Karpas-422 (cell line): ENCODE measurements at regions not wholly inside any gene's neighbourhood (a gene's known extent, or its start where the extent isn't known, plus 50 kb on each side); places are given as distances from the start of the nearest gene placed in this dataset.
A peak's percentile ranks its signal among the peaks of the same experiment; 100 is the strongest.

ENCODE experiments used
- DNase-seq: peaks from one replicate; pipeline ENCODE4 v3.0.0-alpha.2; 2015
- H2AFZ ChIP-seq: fragments of 200-600 bp; sonication (generic); 2 replicates; pipeline ENCODE4 v1.6.1; 2014; ENCODE audit warnings: antibody characterized with exemption, low read length, mixed read lengths
- H3K27ac ChIP-seq: fragments of 200-600 bp; sonication (generic); 2 replicates; pipeline ENCODE4 v1.5.1; 2014; ENCODE audit warnings: mild to moderate bottlenecking, low read length, moderate library complexity
- H3K27me3 ChIP-seq: fragments of 200-600 bp; sonication (generic); 2 replicates; pipeline ENCODE4 v1.6.1; 2014; ENCODE audit warnings: low read length, mixed read lengths
- H3K36me3 ChIP-seq: fragments of 200-600 bp; sonication (generic); 2 replicates; pipeline ENCODE4 v1.6.1; 2014; ENCODE audit warnings: low read length, mixed read lengths; ENCODE audit not compliant: insufficient read depth
- H3K4me1 ChIP-seq: fragments of 200-600 bp; sonication (generic); 2 replicates; pipeline ENCODE4 v1.6.1; 2014; ENCODE audit warnings: mild to moderate bottlenecking, low read length, mixed read lengths
- H3K4me2 ChIP-seq: fragments of 200-600 bp; sonication (generic); 2 replicates; pipeline ENCODE4 v1.6.1; 2014; ENCODE audit warnings: low read length, low read depth, mild to moderate bottlenecking; ENCODE audit not compliant: poor library complexity, severe bottlenecking
- H3K4me3 ChIP-seq: fragments of 200-600 bp; sonication (generic); 2 replicates; pipeline ENCODE4 v1.5.1; 2014; ENCODE audit warnings: mild to moderate bottlenecking, antibody characterized with exemption, low read length, mixed read lengths
- H3K79me2 ChIP-seq: fragments of 200-600 bp; sonication (generic); 2 replicates; pipeline ENCODE4 v1.6.1; 2014; ENCODE audit warnings: mild to moderate bottlenecking, low read length, mixed read lengths
- H3K9ac ChIP-seq: fragments of 200-600 bp; sonication (generic); 2 replicates; pipeline ENCODE4 v1.6.0; 2014; ENCODE audit warnings: low read length
- H3K9me2 ChIP-seq: fragments of 200-600 bp; sonication (generic), shearing (Covaris generic); replicated peaks from 2 replicates; pipeline ENCODE4 v1.6.0; 2014; ENCODE audit warnings: mild to moderate bottlenecking, low read length, moderate library complexity; ENCODE audit not compliant: insufficient read depth
- H3K9me3 ChIP-seq: fragments of 300-700, 200-600 bp; sonication (generic); 2 replicates; pipeline ENCODE4 v1.6.1; 2014; ENCODE audit warnings: low read length, mixed read lengths
- H4K20me1 ChIP-seq: fragments of 200-600 bp; sonication (generic); 2 replicates; pipeline ENCODE4 v1.6.1; 2014; ENCODE audit warnings: mild to moderate bottlenecking, antibody characterized with exemption, low read length, low read depth; ENCODE audit not compliant: insufficient read depth

DNA sequence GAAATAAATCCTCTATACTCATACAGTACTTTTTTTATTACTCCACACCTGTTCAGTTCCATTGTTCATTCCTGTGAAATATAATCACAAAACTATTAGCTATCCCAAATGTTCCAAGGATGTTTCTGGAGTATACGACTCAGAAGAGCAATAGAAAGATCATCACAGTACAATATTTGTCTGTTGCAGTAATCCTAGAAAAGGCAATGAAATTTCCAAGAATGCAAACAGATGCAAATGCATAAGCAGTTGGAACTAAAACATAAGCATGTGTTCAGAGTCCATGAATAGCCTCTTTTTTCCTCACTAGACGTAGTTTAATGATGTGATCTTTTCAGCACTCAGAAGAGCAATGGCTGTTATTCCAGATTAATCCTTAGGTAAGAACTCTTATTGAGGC, 55.2 kb downstream of the RTL3 start:
- Histone ChIP-seq H3K27ac (no peak overlapping the region), H3K79me2 (no peaks in the 10 kb centered on the region), H2AFZ (no peak overlapping the region), H3K9me3 (peaks cover 37% of the 10 kb centered on the region), H3K4me1 (peaks cover 6% of the 10 kb centered on the region), H3K9me2 (no peaks in the 10 kb centered on the region), H3K4me2 (no peak overlapping the region), H3K36me3 (no peaks in the 10 kb centered on the region), H3K27me3 (no peaks in the 10 kb centered on the region), H4K20me1 (no peaks in the 10 kb centered on the region), H3K9ac (no peak overlapping the region), H3K4me3 (no peak overlapping the region)
- no peak for DNase-seq

DNA sequence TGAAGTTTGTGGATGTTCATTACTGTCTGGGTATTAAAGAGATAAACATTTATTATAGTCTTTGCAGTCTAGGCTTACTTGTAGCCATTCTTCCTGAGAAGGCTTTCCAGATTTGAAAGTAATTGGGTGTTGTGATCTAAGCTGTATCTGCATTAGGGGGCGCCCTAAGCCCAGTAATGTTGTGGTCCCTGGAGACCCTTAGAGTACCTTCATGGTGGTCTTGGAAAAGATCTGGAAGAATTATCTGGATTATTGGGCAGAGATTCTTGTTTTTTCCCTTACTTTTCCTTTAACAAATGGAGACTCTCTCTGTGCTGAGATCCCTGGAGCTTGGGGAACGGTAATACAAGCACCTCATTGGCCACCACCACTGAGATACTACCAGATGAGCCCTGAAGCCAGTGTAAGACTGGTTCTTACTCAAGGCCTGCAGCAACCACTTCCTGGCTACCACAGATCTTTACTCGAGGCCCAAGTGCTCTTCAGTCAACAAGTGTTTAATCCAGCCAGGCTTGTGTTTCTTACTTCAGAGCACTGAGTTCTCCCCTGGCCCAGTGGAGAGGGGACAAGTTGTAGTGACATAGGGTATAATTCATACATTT, 63.1 kb downstream of the RTL3 start:
- Histone ChIP-seq H4K20me1 (no peaks in the 10 kb centered on the region), H3K9ac (no peak overlapping the region), H3K27me3 (no peaks in the 10 kb centered on the region), H3K4me2 (no peak overlapping the region), H2AFZ (no peak overlapping the region), H3K9me2 (no peaks in the 10 kb centered on the region), H3K79me2 (no peaks in the 10 kb centered on the region), H3K4me1 (no peaks in the 10 kb centered on the region), H3K4me3 (no peak overlapping the region), H3K27ac (no peak overlapping the region), H3K9me3 (peaks cover 29% of the 10 kb centered on the region), H3K36me3 (no peaks in the 10 kb centered on the region)
- DNase-seq, result peak; percentile 59

- H3K9me3 ChIP-seq, result peaks cover 21% of the 10 kb centered on the region
- no peak overlapping the region for H3K4me3 ChIP-seq
- H3K4me2 ChIP-seq, result no peak overlapping the region
- no peaks in the 10 kb centered on the region for H3K4me1 ChIP-seq
- no peaks in the 10 kb centered on the region for H3K36me3 ChIP-seq
- H3K27me3 ChIP-seq, result no peaks in the 10 kb centered on the region
- H4K20me1 ChIP-seq, result no peaks in the 10 kb centered on the region
- DNase-seq, result no peak
- H3K79me2 ChIP-seq, result no peaks in the 10 kb centered on the region
- H2AFZ ChIP-seq, result no peak overlapping the region
- H3K9me2 ChIP-seq, result no peaks in the 10 kb centered on the region
- H3K27ac ChIP-seq, result no peak overlapping the region
- H3K9ac ChIP-seq, result no peak overlapping the region
Observed at GRCh38 chrX:78593701-78594100, 65.4 kb downstream of the RTL3 start.

DNA sequence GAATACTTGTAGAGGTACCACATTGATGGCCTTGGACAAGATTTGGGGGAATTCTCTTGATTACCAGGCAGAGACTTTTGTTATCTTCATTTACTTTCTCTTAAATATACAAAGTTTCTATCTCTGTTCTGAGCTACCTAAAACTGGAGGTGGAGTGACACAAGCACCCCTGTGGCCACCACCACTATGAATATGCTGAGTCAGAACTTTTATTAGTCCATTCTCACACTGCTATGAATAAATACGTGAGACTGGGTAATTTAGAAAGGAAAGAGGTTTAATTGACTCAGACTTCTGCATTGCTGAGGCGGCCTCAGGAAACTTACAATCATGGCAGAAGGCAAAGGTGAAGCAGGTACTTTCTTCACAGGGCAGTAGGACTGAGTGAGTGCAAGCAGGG, 67.1 kb downstream of the RTL3 start:
- no peaks in the 10 kb centered on the region for H3K9me2 ChIP-seq
- H3K4me1 ChIP-seq, result no peaks in the 10 kb centered on the region
- peaks cover 19% of the 10 kb centered on the region for H3K9me3 ChIP-seq
- no peak overlapping the region for H2AFZ ChIP-seq
- H3K27me3 ChIP-seq, result no peaks in the 10 kb centered on the region
- no peak overlapping the region for H3K27ac ChIP-seq
- H3K79me2 ChIP-seq, result no peaks in the 10 kb centered on the region
- no peak for DNase-seq
- no peak overlapping the region for H3K4me3 ChIP-seq
- no peaks in the 10 kb centered on the region for H4K20me1 ChIP-seq
- H3K9ac ChIP-seq, result no peak overlapping the region
- no peak overlapping the region for H3K4me2 ChIP-seq
- no peaks in the 10 kb centered on the region for H3K36me3 ChIP-seq

DNA sequence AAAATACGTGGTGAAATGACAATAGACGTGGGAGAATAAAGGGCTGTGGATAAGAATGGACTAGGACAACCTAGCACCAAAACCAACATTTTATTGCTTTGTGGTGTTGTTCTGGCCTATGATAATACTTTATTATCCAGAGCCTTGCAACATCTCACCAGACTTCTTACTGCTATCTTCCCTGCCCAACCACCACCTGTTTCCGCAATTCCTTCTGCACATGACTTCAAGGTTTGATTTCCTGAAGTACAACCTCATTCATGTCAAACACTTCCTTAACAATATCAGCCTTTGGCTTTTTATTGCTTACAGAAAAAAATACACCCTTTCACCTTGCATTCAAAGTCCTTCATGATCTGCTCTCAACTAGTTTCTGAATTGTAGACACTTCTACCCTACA, 84.8 kb downstream of the RTL3 start:
- peaks cover 14% of the 10 kb centered on the region for H3K9me3 ChIP-seq
- no peak overlapping the region for H3K9ac ChIP-seq
- no peak overlapping the region for H3K4me3 ChIP-seq
- DNase-seq, result no peak
- no peaks in the 10 kb centered on the region for H4K20me1 ChIP-seq
- H3K79me2 ChIP-seq, result no peaks in the 10 kb centered on the region
- H3K4me2 ChIP-seq, result no peak overlapping the region
- H3K4me1 ChIP-seq, result no peaks in the 10 kb centered on the region
- no peaks in the 10 kb centered on the region for H3K36me3 ChIP-seq
- H3K27ac ChIP-seq, result no peak overlapping the region
- H2AFZ ChIP-seq, result no peak overlapping the region
- H3K9me2 ChIP-seq, result no peaks in the 10 kb centered on the region
- H3K27me3 ChIP-seq, result no peaks in the 10 kb centered on the region

DNA sequence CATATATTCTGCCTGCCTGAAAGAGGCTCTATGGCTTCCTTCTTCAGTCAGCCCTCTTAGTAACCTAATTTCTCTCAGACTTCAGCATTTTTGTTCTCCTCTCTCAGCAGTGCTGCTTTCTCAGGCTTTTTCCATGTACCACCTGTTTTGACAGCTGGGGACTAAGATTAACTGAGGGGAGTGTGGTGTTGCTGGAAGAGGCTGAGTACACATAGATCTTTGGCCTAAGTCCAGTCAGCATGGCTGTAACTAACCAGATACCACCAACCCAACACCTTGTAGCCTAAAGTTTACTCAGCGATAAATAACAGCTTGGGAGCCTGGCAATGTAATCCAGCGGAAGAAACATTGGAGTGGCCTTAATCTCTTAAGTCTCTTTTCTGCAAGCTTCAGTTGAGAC, 85.5 kb downstream of the RTL3 start:
- no peak overlapping the region for H2AFZ ChIP-seq
- H4K20me1 ChIP-seq, result no peaks in the 10 kb centered on the region
- no peaks in the 10 kb centered on the region for H3K79me2 ChIP-seq
- H3K4me2 ChIP-seq, result no peak overlapping the region
- H3K9me2 ChIP-seq, result no peaks in the 10 kb centered on the region
- H3K4me3 ChIP-seq, result no peak overlapping the region
- H3K36me3 ChIP-seq, result no peaks in the 10 kb centered on the region
- H3K9me3 ChIP-seq, result peaks cover 14% of the 10 kb centered on the region
- no peak overlapping the region for H3K27ac ChIP-seq
- H3K27me3 ChIP-seq, result no peaks in the 10 kb centered on the region
- no peaks in the 10 kb centered on the region for H3K4me1 ChIP-seq
- no peak for DNase-seq
- no peak overlapping the region for H3K9ac ChIP-seq

GRCh38 chrX:78571849-78572248, 87.3 kb downstream of the RTL3 start:
- H4K20me1 ChIP-seq, result no peaks in the 10 kb centered on the region
- H3K9me2 ChIP-seq, result no peaks in the 10 kb centered on the region
- no peak overlapping the region for H3K27ac ChIP-seq
- H3K9ac ChIP-seq, result no peak overlapping the region
- H2AFZ ChIP-seq, result no peak overlapping the region
- no peaks in the 10 kb centered on the region for H3K79me2 ChIP-seq
- H3K36me3 ChIP-seq, result no peaks in the 10 kb centered on the region
- H3K4me2 ChIP-seq, result no peak overlapping the region
- H3K4me1 ChIP-seq, result no peaks in the 10 kb centered on the region
- H3K9me3 ChIP-seq, result peaks cover 14% of the 10 kb centered on the region
- no peak overlapping the region for H3K4me3 ChIP-seq
- DNase-seq, result no peak
- H3K27me3 ChIP-seq, result no peaks in the 10 kb centered on the region

GRCh38 chrX:78555401-78555980, 103.6 kb downstream of the RTL3 start:
- peak; percentile 61 for DNase-seq
- Histone ChIP-seq H4K20me1 (no peaks in the 10 kb centered on the region), H3K79me2 (no peaks in the 10 kb centered on the region)

More at GRCh38 chrX:78555401-78555980, 103.6 kb downstream of the RTL3 start:
- Histone ChIP-seq H3K4me1 (no peaks in the 10 kb centered on the region), H3K27ac (no peak overlapping the region), H3K9me3 (no peaks in the 10 kb centered on the region), H3K4me2 (no peak overlapping the region), H3K27me3 (no peaks in the 10 kb centered on the region), H3K9ac (no peak overlapping the region), H3K4me3 (no peak overlapping the region), H3K36me3 (no peaks in the 10 kb centered on the region), H2AFZ (no peak overlapping the region), H3K9me2 (no peaks in the 10 kb centered on the region)
